K562 (cell line): ENCODE measurements at regions not wholly inside any gene's neighbourhood (a gene's known extent, or its start where the extent isn't known, plus 50 kb on each side); places are given as distances from the start of the nearest gene placed in this dataset.

Experiments used
- ATAC-seq: fragments of 200-7000 bp; cut with Tn5 transposase; 3 replicates; pipeline ENCODE4 v1.9.1; 2020; ENCODE audit warnings: moderate library complexity
- BruUV-seq: library from RNA; stranded (reverse); fragments of 400-500 nt; replicated peaks from 2 replicates; lab custom pipeline; 2021; lab: Mats Ljungman, UMichigan
- CTCF ChIA-PET: fragments of 300-600 bp; formaldehyde crosslinking; extraction: SDS; loops from one replicate; lab custom pipeline; 2021; ENCODE audit warnings: low intra/inter-chr PET ratio; lab: Yijun Ruan, JAX
- POLR2A ChIA-PET: fragments of 300-600, 350-650 bp; sonication (Branson Sonifier 250); formaldehyde crosslinking; extraction: SDS; loops from one replicate; lab custom pipeline; 2021; ENCODE audit warnings: antibody characterized with exemption, inconsistent platforms; lab: Yijun Ruan, JAX
- DNase-seq, 4 experiments: peaks; one replicate each; pipeline versions ENCODE4 v3.0.0 to v3.0.0-alpha.2; 2011 to 2018; ENCODE audit warnings: low spot score in 3 of 4, mixed read lengths in 3 of 4; ENCODE audit errors: extremely low read depth in 1 of 4
- FAIRE-seq: peaks from 2 replicates; lab custom pipeline; 2011; peaks lifted over from hg19 to GRCh38; lab: Jason Lieb, UNC
- H2AFZ ChIP-seq: 2 replicates; pipeline ENCODE4 v1.6.0; 2011; ENCODE audit warnings: low read depth, low read length, control low read depth, inconsistent platforms
- H3K27ac ChIP-seq: fragments of 200-600 bp; 3 replicates; pipeline ENCODE4 v1.8.0; 2011; ENCODE audit warnings: low read depth, mild to moderate bottlenecking, control low read depth, inconsistent platforms, low read length, moderate library complexity, mixed read lengths; ENCODE audit errors: extremely low read depth
- H3K27me3 ChIP-seq, 2 experiments: fragments of 300-600 bp in 1 of 2; 2 replicates in 1 of 2; 3 replicates in 1 of 2; pipeline versions ENCODE4 v1.6.0 to v1.8.0; 2011; ENCODE audit warnings: inconsistent platforms in 2 of 2, low read length in 2 of 2, mild to moderate bottlenecking in 1 of 2, mixed read lengths in 1 of 2, moderate library complexity in 1 of 2; ENCODE audit not compliant: control insufficient read depth in 2 of 2, insufficient read depth in 2 of 2
- H3K36me3 ChIP-seq: fragments of 300-600 bp; 3 replicates; pipeline ENCODE4 v1.8.0; 2011; ENCODE audit warnings: mild to moderate bottlenecking, low read length, inconsistent platforms; ENCODE audit not compliant: control insufficient read depth, insufficient read depth
- H3K4me1 ChIP-seq, 2 experiments: fragments of 200-600 bp in 1 of 2; replicated peaks in 1 of 2; 2 replicates in 1 of 2; 3 replicates in 1 of 2; pipeline versions ENCODE4 v1.5.1 to v1.8.0; 2011; ENCODE audit warnings: inconsistent platforms in 2 of 2, low read length in 2 of 2, mild to moderate bottlenecking in 1 of 2, mixed read lengths in 1 of 2, moderate library complexity in 1 of 2; ENCODE audit not compliant: control insufficient read depth in 2 of 2, insufficient read depth in 2 of 2
- H3K4me2 ChIP-seq: 2 replicates; pipeline ENCODE4 v1.6.1; 2011; ENCODE audit warnings: low read length, control low read depth, inconsistent platforms, mixed read lengths; ENCODE audit not compliant: insufficient read depth
- H3K4me3 ChIP-seq: fragments of 200-600 bp; sonication (generic), shearing (Covaris generic); 2 replicates; pipeline ENCODE4 v1.5.1; 2016; ENCODE audit warnings: control low read depth, inconsistent platforms
- H3K79me2 ChIP-seq: fragments of 200-600 bp; 3 replicates; pipeline ENCODE4 v1.8.0; 2011; ENCODE audit warnings: low read length, inconsistent platforms; ENCODE audit not compliant: control insufficient read depth, insufficient read depth
- H3K9ac ChIP-seq, 2 experiments: 2 replicates each; pipeline versions ENCODE4 v1.6.0 to v1.6.1; 2011; ENCODE audit warnings: low read depth in 2 of 2, low read length in 2 of 2, control low read depth in 1 of 2, inconsistent platforms in 1 of 2, mild to moderate bottlenecking in 1 of 2, mixed read lengths in 1 of 2; ENCODE audit not compliant: insufficient read depth in 1 of 2
- H3K9me1 ChIP-seq: one replicate; pipeline ENCODE4 v1.6.0; 2011; ENCODE audit warnings: inconsistent platforms, mild to moderate bottlenecking, low read length, moderate library complexity; ENCODE audit not compliant: control insufficient read depth, insufficient read depth
- H3K9me3 ChIP-seq: replicated peaks from 2 replicates; pipeline ENCODE4 v1.5.1; 2011; ENCODE audit warnings: low read depth, low read length, inconsistent platforms; ENCODE audit not compliant: control insufficient read depth, insufficient read depth
- H4K20me1 ChIP-seq: replicated peaks from 2 replicates; pipeline ENCODE4 v1.6.1; 2011; ENCODE audit warnings: low read length, inconsistent platforms, mixed read lengths; ENCODE audit not compliant: control insufficient read depth, insufficient read depth
- ERF ChIP-seq: fragments of 450-650 bp; formaldehyde crosslinking; IDR thresholded peaks from 2 replicates; pipeline ENCODE4 v1.4.0; 2020; ENCODE audit warnings: mild to moderate bottlenecking, mixed read lengths
- HNRNPK ChIP-seq: fragments of 200-400 bp; formaldehyde crosslinking; IDR thresholded peaks from one replicate; pipeline ENCODE4 v1.6.1; 2018; ENCODE audit warnings: mild to moderate bottlenecking, low read depth, low read length; ENCODE audit not compliant: poor library complexity, severe bottlenecking
- MYBL2 ChIP-seq, 2 experiments: fragments of 450-650 bp in 1 of 2; sonication (generic) in 1 of 2; formaldehyde crosslinking in 1 of 2; IDR thresholded peaks; 2 replicates each; pipeline versions ENCODE4 v1.6.1 to v1.8.1; 2017 to 2022; ENCODE audit warnings: borderline replicate concordance in 1 of 2, inconsistent platforms in 1 of 2, low read depth in 1 of 2, mild to moderate bottlenecking in 1 of 2, missing genetic modification reagents in 1 of 2, moderate library complexity in 1 of 2
- NFIC ChIP-seq: fragments of 450-650 bp; IDR thresholded peaks from 2 replicates; pipeline ENCODE4 v1.6.1; 2017; ENCODE audit warnings: mild to moderate bottlenecking, inconsistent platforms
- PRPF4 ChIP-seq: fragments of 200-400 bp; formaldehyde crosslinking; IDR thresholded peaks from one replicate; pipeline ENCODE4 v1.6.1; 2017; ENCODE audit warnings: low read length, low read depth, mild to moderate bottlenecking; ENCODE audit not compliant: insufficient read depth, poor library complexity, severe bottlenecking
- RB1 ChIP-seq: fragments of 450-650 bp; IDR thresholded peaks from 2 replicates; pipeline ENCODE4 v1.6.1; 2017; ENCODE audit warnings: low read depth, mild to moderate bottlenecking
- WGBS: fragments of 100-300 bp; shearing (Covaris generic); methylation state at CpG from one replicate; pipeline ENCODE4 v1.1.6; 2016; ENCODE audit warnings: low coverage, mixed read lengths; ENCODE audit not compliant: insufficient coverage; ENCODE audit errors: missing lambda C conversion rate; 5-methylcytosine and 5-hydroxymethylcytosine counted together
- in situ Hi-C: fragments of 300-500 bp; cut with MboI; formaldehyde crosslinking; loops from 4 replicates; pipeline ENCODE4 v1.15.0; 2018; ENCODE audit warnings: inconsistent platforms, mixed read lengths
- intact Hi-C: fragments of 100-400 bp; cut with micrococcal nuclease; formaldehyde crosslinking; loops from 2 replicates; pipeline ENCODE4 v1.14.2; 2022
- TF ChIP-seq, protein P1 (sequence below): fragments of 200-800 bp; sonication (Bioruptor generic); IDR thresholded peaks from 2 replicates; pipeline ENCODE4 v1.6.1; 2016; ENCODE audit warnings: missing genetic modification characterization, missing compliant biosample characterization
- TF ChIP-seq, protein P2 (sequence below): fragments of 250-450 bp; sonication (Bioruptor Pico); IDR thresholded peaks from 2 replicates; pipeline ENCODE4 v1.4.0; 2020; ENCODE audit warnings: mild to moderate bottlenecking, moderate library complexity
- TF ChIP-seq, protein P3 (sequence below): sonication (generic); IDR thresholded peaks from 2 replicates; pipeline ENCODE4 v1.6.1; 2016

DNA sequence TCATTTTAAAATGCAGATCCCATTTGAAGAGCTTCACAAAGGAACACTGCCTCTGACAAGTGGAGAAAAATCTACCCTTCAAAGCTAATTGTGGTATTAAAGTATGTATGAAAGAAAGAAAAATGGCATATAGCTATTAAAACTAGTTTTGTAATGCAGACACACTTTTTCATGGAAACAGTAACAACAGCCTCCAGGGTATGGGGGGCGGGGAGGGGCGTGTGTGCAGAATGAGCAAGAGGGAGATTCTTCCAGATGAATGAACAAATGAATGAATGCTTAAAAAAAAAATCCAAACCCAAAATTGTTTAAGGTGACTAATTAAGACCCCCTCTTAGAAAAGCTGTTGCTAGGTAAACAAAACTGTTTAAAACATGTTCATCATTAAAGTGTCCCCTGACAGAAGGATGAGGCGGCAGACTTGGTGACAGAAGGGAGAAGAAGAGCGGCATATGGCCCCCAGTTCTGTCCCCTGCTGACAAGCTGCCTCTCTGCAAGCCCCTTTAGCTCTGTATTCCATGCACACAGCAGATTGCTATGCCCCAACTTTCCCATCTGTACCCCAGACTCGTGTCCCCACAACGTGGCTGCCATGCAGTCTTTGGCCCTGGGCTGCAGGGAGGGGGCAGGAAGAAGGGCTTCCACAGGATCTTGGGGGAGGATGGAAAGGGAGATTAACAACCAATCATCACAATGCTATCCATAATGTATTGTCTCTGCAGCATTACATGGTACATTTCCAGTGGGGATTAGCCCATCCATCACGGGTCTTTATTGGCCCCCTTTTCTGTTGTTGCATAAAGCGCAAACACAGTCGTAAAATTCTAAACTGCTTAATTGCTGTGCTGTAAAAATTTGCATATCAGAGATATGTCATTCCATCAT, 108.4 kb upstream of the OLIG3 start (continued):
- TF ChIP-seq, protein P1, sequence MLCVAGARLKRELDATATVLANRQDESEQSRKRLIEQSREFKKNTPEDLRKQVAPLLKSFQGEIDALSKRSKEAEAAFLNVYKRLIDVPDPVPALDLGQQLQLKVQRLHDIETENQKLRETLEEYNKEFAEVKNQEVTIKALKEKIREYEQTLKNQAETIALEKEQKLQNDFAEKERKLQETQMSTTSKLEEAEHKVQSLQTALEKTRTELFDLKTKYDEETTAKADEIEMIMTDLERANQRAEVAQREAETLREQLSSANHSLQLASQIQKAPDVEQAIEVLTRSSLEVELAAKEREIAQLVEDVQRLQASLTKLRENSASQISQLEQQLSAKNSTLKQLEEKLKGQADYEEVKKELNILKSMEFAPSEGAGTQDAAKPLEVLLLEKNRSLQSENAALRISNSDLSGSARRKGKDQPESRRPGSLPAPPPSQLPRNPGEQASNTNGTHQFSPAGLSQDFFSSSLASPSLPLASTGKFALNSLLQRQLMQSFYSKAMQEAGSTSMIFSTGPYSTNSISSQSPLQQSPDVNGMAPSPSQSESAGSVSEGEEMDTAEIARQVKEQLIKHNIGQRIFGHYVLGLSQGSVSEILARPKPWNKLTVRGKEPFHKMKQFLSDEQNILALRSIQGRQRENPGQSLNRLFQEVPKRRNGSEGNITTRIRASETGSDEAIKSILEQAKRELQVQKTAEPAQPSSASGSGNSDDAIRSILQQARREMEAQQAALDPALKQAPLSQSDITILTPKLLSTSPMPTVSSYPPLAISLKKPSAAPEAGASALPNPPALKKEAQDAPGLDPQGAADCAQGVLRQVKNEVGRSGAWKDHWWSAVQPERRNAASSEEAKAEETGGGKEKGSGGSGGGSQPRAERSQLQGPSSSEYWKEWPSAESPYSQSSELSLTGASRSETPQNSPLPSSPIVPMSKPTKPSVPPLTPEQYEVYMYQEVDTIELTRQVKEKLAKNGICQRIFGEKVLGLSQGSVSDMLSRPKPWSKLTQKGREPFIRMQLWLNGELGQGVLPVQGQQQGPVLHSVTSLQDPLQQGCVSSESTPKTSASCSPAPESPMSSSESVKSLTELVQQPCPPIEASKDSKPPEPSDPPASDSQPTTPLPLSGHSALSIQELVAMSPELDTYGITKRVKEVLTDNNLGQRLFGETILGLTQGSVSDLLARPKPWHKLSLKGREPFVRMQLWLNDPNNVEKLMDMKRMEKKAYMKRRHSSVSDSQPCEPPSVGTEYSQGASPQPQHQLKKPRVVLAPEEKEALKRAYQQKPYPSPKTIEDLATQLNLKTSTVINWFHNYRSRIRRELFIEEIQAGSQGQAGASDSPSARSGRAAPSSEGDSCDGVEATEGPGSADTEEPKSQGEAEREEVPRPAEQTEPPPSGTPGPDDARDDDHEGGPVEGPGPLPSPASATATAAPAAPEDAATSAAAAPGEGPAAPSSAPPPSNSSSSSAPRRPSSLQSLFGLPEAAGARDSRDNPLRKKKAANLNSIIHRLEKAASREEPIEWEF, result no peak

DNA sequence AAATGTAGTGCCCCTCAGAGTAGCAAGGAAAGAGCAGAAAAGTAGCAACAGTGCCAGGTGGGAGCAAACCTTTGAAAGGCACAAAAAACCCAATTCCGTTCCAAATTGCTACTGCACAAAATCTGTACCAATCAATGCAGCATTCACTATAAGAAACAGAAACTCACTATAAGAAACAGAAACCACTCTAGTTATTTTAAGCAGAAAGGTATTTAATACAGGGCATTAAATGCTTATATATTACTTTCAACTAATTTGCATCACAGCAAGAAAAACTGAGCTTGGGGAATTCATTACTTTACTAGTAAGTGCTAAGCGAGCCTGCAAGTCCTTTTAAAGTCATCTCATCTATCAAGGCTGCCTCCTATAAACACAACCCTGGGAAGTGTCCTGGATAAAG, 116.5 kb upstream of the OLIG3 start:
- POLR2A ChIA-PET, result interaction anchor here (0.7 kb wide), 1 partner anchor 9 kb away, joined by 3 read pairs; no protein-coding TSS in a partner anchor
- CTCF ChIA-PET, result no interaction called here
- FAIRE-seq, result no peak

More for the DNA sequence above, 116.5 kb upstream of the OLIG3 start:
- Histone ChIP-seq H4K20me1 (no peaks in the 10 kb centered on the region), H3K4me2 (no peak overlapping the region), H3K27me3 (peaks cover 4% of the 10 kb centered on the region in 2 experiments; a peak in 1 of 5 replicates), H3K9me1 (no peaks in the 10 kb centered on the region), H3K4me3 (no peak overlapping the region), H2AFZ (no peak overlapping the region), H3K27ac (no peak overlapping the region), H3K36me3 (no peaks in the 10 kb centered on the region), H3K79me2 (no peaks in the 10 kb centered on the region), H3K9ac (no peak overlapping the region), H3K4me1 (no peaks in the 10 kb centered on the region), H3K9me3 (no peaks in the 10 kb centered on the region)
- BruUV-seq, result no TSS peak
- TF ChIP-seq PRPF4, result no peak
- TF ChIP-seq MYBL2 (IDR thresholded peaks at IDR 0.05; ENCODE audit: low read depth), result no peak
- TF ChIP-seq MYBL2 (CRISPR knock-in tag; IDR thresholded peaks at IDR 0.05; ENCODE audit: borderline replicate concordance), result no peak
- no peak for TF ChIP-seq RB1
- no peak for TF ChIP-seq HNRNPK
- no peak for TF ChIP-seq ERF (CRISPR knock-in tag)
- TF ChIP-seq, protein P2, sequence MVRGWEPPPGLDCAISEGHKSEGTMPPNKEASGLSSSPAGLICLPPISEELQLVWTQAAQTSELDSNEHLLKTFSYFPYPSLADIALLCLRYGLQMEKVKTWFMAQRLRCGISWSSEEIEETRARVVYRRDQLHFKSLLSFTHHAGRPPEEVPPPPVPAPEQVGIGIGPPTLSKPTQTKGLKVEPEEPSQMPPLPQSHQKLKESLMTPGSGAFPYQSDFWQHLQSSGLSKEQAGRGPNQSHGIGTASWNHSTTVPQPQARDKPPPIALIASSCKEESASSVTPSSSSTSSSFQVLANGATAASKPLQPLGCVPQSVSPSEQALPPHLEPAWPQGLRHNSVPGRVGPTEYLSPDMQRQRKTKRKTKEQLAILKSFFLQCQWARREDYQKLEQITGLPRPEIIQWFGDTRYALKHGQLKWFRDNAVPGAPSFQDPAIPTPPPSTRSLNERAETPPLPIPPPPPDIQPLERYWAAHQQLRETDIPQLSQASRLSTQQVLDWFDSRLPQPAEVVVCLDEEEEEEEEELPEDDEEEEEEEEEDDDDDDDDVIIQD, result no peak
- TF ChIP-seq, protein P3, sequence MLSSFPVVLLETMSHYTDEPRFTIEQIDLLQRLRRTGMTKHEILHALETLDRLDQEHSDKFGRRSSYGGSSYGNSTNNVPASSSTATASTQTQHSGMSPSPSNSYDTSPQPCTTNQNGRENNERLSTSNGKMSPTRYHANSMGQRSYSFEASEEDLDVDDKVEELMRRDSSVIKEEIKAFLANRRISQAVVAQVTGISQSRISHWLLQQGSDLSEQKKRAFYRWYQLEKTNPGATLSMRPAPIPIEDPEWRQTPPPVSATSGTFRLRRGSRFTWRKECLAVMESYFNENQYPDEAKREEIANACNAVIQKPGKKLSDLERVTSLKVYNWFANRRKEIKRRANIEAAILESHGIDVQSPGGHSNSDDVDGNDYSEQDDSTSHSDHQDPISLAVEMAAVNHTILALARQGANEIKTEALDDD, result no peak
- no peak for TF ChIP-seq NFIC
- in situ Hi-C loops, result no loop called here
- WGBS, result 0% methylated on average over 2 of the region's 2 CpGs
- no peak for ATAC-seq
- intact Hi-C loops, result no loop called here
- DNase-seq, result no peak
